ENCODE measurements at regions not wholly inside any gene's neighbourhood (a gene's known extent, or its start where the extent isn't known, plus 50 kb on each side); places are given as distances from the start of the nearest gene placed in this dataset.

- no peak for TF ChIP-seq CBX3 (IDR thresholded peaks at IDR 0.05; ENCODE audit: low read depth)
- TF ChIP-seq CTCF (IDR thresholded peaks at IDR 0.05 in 2 of 3, conservative IDR thresholded peaks at IDR 0.05 in 1 of 3; ENCODE audit: borderline replicate concordance in 1 of 3, insufficient read depth in 1 of 3, low read depth in 2 of 3, low read length in 2 of 3), result no peak
- no peak for TF ChIP-seq POLR2A (IDR thresholded peaks at IDR 0.05; ENCODE audit: borderline replicate concordance, extremely low read depth, insufficient read depth, insufficient read length)
- no peak for TF ChIP-seq TCF7L2 (IDR thresholded peaks at IDR 0.05; ENCODE audit: borderline replicate concordance, extremely low read depth, insufficient read depth, insufficient read length)
- no peak for TF ChIP-seq SRF (IDR thresholded peaks at IDR 0.05; ENCODE audit: low read depth)
- TF ChIP-seq EGR1 (IDR thresholded peaks at IDR 0.05; ENCODE audit: low read depth), result no peak
Observed at GRCh38 chr20:19110881-19111460, 101.5 kb upstream of the SLC24A3 start.
